Uterus (tissue), 3 donors: ENCODE measurements at regions not wholly inside any gene's neighbourhood (a gene's known extent, or its start where the extent isn't known, plus 50 kb on each side); places are given as distances from the start of the nearest gene placed in this dataset.

Experiments used
- DNase-seq, 2 donors: peaks; one replicate each; pipeline ENCODE4 v3.0.0-alpha.2; 2019 to 2020
- H3K27ac ChIP-seq, 2 donors: fragments of 200-600 bp; sonication (generic); 1 replicate in 1 of 2; 2 replicates in 1 of 2; pipeline ENCODE4 v1.5.1; 2016 to 2018
- H3K27me3 ChIP-seq, 2 donors: fragments of 200-600 bp; sonication (generic); one replicate each; pipeline ENCODE4 v1.5.1; 2018 to 2019; ENCODE audit warnings: control low read depth in 1 of 2
- H3K36me3 ChIP-seq, 2 donors: fragments of 200-600 bp; sonication (generic); one replicate each; pipeline ENCODE4 v1.5.1; 2019; ENCODE audit warnings: control low read depth in 1 of 2
- H3K4me1 ChIP-seq, 2 donors: fragments of 200-600 bp; sonication (generic); one replicate each; pipeline ENCODE4 v1.5.1; 2018 to 2019; ENCODE audit warnings: control low read depth in 1 of 2
- H3K4me3 ChIP-seq, 2 donors: fragments of 200-600 bp; sonication (generic); 1 replicate in 1 of 2; 2 replicates in 1 of 2; pipeline ENCODE4 v1.5.1; 2018 to 2019; ENCODE audit warnings: mild to moderate bottlenecking in 1 of 2
- H3K9me3 ChIP-seq, 2 donors: fragments of 200-600 bp; sonication (generic); one replicate each; pipeline ENCODE4 v1.5.1; 2019; ENCODE audit warnings: control low read depth in 1 of 2
- POLR2A ChIP-seq, 2 donors: fragments of 450-650 bp; IDR thresholded peaks; one replicate each; pipeline ENCODE4 v1.6.1; 2016; ENCODE audit warnings: antibody characterized with exemption in 2 of 2, mild to moderate bottlenecking in 1 of 2, moderate library complexity in 1 of 2
- intact Hi-C: fragments of 100-400 bp; cut with DNase I; formaldehyde crosslinking; loops from one replicate; pipeline ENCODE4 v1.15.1; 2023; ENCODE audit warnings: low total_unique reads
- TF ChIP-seq, protein P1 (sequence below), 4 experiments: fragments of 200-600 bp in 2 of 4; fragments of 450-650 bp in 2 of 4; sonication (generic) in 2 of 4; IDR thresholded peaks; one replicate each; pipeline ENCODE4 v1.5.1; 2016 to 2019; ENCODE audit warnings: antibody characterized with exemption in 4 of 4, mild to moderate bottlenecking in 2 of 4, moderate library complexity in 1 of 4
- donor health status: DM: yes; HTN: yes; CAD: no.

- no peak overlapping the region for H3K27ac ChIP-seq
- H3K4me1 ChIP-seq = no peaks in the 10 kb centered on the region
- H3K36me3 ChIP-seq = no peaks in the 10 kb centered on the region
- intact Hi-C loops = no loop called here
- TF ChIP-seq, protein P1, sequence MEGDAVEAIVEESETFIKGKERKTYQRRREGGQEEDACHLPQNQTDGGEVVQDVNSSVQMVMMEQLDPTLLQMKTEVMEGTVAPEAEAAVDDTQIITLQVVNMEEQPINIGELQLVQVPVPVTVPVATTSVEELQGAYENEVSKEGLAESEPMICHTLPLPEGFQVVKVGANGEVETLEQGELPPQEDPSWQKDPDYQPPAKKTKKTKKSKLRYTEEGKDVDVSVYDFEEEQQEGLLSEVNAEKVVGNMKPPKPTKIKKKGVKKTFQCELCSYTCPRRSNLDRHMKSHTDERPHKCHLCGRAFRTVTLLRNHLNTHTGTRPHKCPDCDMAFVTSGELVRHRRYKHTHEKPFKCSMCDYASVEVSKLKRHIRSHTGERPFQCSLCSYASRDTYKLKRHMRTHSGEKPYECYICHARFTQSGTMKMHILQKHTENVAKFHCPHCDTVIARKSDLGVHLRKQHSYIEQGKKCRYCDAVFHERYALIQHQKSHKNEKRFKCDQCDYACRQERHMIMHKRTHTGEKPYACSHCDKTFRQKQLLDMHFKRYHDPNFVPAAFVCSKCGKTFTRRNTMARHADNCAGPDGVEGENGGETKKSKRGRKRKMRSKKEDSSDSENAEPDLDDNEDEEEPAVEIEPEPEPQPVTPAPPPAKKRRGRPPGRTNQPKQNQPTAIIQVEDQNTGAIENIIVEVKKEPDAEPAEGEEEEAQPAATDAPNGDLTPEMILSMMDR (IDR thresholded peaks at IDR 0.05) = no peak
- TF ChIP-seq POLR2A (IDR thresholded peaks at IDR 0.05) = no peak
- DNase-seq = no peak
- H3K9me3 ChIP-seq = no peaks in the 10 kb centered on the region
- no peaks in the 10 kb centered on the region for H3K27me3 ChIP-seq
- no peak overlapping the region for H3K4me3 ChIP-seq
These were observed 507.5 kb upstream of the MAP3K7 start for GRCh38 chr6:91094341-91094740.

- H3K4me1 ChIP-seq = no peaks in the 10 kb centered on the region
- TF ChIP-seq POLR2A (IDR thresholded peaks at IDR 0.05) = no peak
- TF ChIP-seq, protein P1 (IDR thresholded peaks at IDR 0.05) = no peak
- H3K36me3 ChIP-seq = no peaks in the 10 kb centered on the region
- no peaks in the 10 kb centered on the region for H3K27me3 ChIP-seq
- H3K4me3 ChIP-seq = no peak overlapping the region
- H3K27ac ChIP-seq = no peak overlapping the region
- no peak for DNase-seq
- intact Hi-C loops = no loop called here
- H3K9me3 ChIP-seq = no peaks in the 10 kb centered on the region
These were observed 502.1 kb upstream of the MAP3K7 start for GRCh38 chr6:91088976-91089375.

- no peak for TF ChIP-seq POLR2A (IDR thresholded peaks at IDR 0.05)
- TF ChIP-seq, protein P1 (IDR thresholded peaks at IDR 0.05) = no peak
- intact Hi-C loops = no loop called here
- Histone ChIP-seq H3K27ac (no peak overlapping the region), H3K27me3 (no peaks in the 10 kb centered on the region), H3K4me3 (no peak overlapping the region), H3K36me3 (no peaks in the 10 kb centered on the region), H3K9me3 (no peaks in the 10 kb centered on the region), H3K4me1 (no peaks in the 10 kb centered on the region)
- no peak for DNase-seq
These were observed 501.6 kb upstream of the MAP3K7 start for GRCh38 chr6:91088515-91088914.

DNA sequence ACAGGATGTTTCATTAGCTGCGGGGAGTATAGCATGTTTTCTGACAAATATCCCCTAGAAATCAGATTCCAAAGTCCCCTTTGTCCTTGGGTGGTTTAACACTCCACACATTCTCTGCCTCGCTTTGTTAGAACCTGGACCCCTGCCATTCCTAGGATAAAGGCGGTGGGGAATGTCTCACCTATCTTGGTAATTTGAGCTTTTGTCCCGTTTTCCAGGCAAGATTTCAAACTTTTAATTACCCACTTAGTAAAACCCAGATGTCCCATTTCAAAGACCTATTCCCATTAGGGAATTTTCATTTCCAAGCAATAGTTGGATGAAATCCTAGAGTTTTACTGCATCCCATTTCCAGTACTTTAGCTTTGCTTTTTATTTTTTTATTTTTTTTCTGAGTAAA, 501.0 kb upstream of the MAP3K7 start:
- DNase-seq = no peak
- no peak overlapping the region for H3K27ac ChIP-seq
- TF ChIP-seq, protein P1 (IDR thresholded peaks at IDR 0.05) = no peak
- no peak for TF ChIP-seq POLR2A (IDR thresholded peaks at IDR 0.05)
- H3K9me3 ChIP-seq = no peaks in the 10 kb centered on the region
- no peak overlapping the region for H3K4me3 ChIP-seq
- no peaks in the 10 kb centered on the region for H3K27me3 ChIP-seq
- no peaks in the 10 kb centered on the region for H3K36me3 ChIP-seq
- intact Hi-C loops = no loop called here
- H3K4me1 ChIP-seq = no peaks in the 10 kb centered on the region

- no peak for TF ChIP-seq POLR2A (IDR thresholded peaks at IDR 0.05)
- TF ChIP-seq, protein P1 (IDR thresholded peaks at IDR 0.05) = no peak
- Histone ChIP-seq H3K27ac (no peak overlapping the region), H3K36me3 (no peaks in the 10 kb centered on the region), H3K4me1 (no peaks in the 10 kb centered on the region), H3K27me3 (no peaks in the 10 kb centered on the region), H3K4me3 (no peak overlapping the region), H3K9me3 (no peaks in the 10 kb centered on the region)
- intact Hi-C loops = no loop called here
- DNase-seq = no peak
These were observed 496.3 kb upstream of the MAP3K7 start for GRCh38 chr6:91083211-91083610.
